Stimulated activated naive CD8-positive, alpha-beta T cell treated with anti-CD3 and anti-CD28 coated beads, Interleukin-15, amount 100 ng/mL, for 72 hours (primary cell): ENCODE measurements at regions not wholly inside any gene's neighbourhood (a gene's known extent, or its start where the extent isn't known, plus 50 kb on each side); places are given as distances from the start of the nearest gene placed in this dataset.
A peak's percentile ranks its signal among the peaks of the same experiment; 100 is the strongest.
"Not testable (repeated sequence)": the region's sequence is repeated elsewhere in the genome, so short reads cannot be mapped to it uniquely, and the experiment has no call there.

Source experiments
- ATAC-seq: fragments of 150-1000 bp; cut with Tn5 transposase; 2 replicates; pipeline ENCODE4 v1.10.0; 2021; ENCODE audit warnings: mild to moderate bottlenecking, moderate library complexity
- DNase-seq, 2 donors: peaks; one replicate each; pipeline ENCODE4 v3.0.0; 2021 to 2022
- H3K27ac Mint-ChIP-seq, 2 donors: one replicate each; pipeline ENCODE4 v1.8.0; 2022; ENCODE audit warnings: mild to moderate bottlenecking in 2 of 2, mixed read lengths in 2 of 2, moderate library complexity in 2 of 2
- H3K27me3 Mint-ChIP-seq: one replicate; pipeline ENCODE4 v1.8.0; 2022; ENCODE audit warnings: mixed read lengths
- H3K4me1 Mint-ChIP-seq: one replicate; pipeline ENCODE4 v1.8.0; 2022; ENCODE audit warnings: mild to moderate bottlenecking, mixed read lengths
- H3K4me3 Mint-ChIP-seq, 2 donors: one replicate each; pipeline ENCODE4 v1.8.0; 2022; ENCODE audit warnings: mild to moderate bottlenecking in 2 of 2, mixed read lengths in 2 of 2, moderate library complexity in 1 of 2
- H3K9me3 Mint-ChIP-seq, 2 donors: one replicate each; pipeline ENCODE4 v1.8.0; 2022; ENCODE audit warnings: mixed read lengths in 2 of 2

GRCh38 chr13:39835253-39835652 lies 179.8 kb downstream of the COG6 start:
- Mint-ChIP-seq H3K27me3 (no peaks in the 10 kb centered on the region), H3K4me3 (no peak overlapping the region), H3K4me1 (peaks cover 5% of the 10 kb centered on the region), H3K27ac (no peak overlapping the region), H3K9me3 (peaks cover 0 to 8% of the 10 kb centered on the region in 2 donors)
- DNase-seq (no peak), ATAC-seq (no peak)

DNA sequence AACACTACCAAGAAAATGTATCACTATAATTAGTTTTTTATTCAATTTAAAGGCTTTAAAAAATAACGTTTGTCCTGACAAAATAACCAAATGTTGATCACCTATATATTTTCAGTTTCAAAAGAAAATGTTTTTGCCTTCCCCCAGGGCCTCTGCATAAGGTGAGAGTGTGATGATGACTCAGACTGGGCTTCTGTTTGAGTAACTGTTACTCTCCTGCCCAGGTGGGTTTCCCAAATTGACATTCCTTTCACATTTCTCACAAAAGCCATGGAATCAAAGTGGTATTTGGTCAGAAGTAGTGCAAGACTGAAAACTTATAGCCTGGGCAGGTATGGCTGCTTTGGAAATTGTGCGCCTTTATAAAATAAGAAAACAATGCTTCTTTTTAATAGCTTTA lies 180.6 kb downstream of the COG6 start:
- DNase-seq (no peak), ATAC-seq (peak; percentile 56)
- no peak overlapping the region for H3K4me3 Mint-ChIP-seq
- H3K9me3 Mint-ChIP-seq = peaks cover 0 to 10% of the 10 kb centered on the region in 2 donors
- no peak overlapping the region for H3K27ac Mint-ChIP-seq
- H3K27me3 Mint-ChIP-seq = no peaks in the 10 kb centered on the region
- H3K4me1 Mint-ChIP-seq = peaks cover 5% of the 10 kb centered on the region

DNA sequence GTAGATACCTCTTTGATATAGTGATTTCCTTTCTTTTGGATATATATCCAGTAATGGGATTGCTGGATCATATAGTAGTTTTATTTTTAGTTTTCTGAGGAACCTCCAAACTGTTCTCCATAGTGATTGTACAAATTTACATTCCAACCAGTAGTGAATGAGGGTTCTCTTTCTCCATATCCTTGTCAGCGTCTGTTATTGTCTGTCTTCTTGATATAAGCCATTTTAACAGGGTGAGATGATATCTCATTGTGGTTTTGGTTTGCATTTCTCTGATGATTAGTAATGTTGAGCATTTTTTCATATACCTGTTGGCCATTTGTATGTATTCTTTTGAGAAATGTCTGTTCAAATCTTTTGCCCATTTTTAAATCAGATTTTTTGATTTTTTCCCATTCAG lies 182.4 kb downstream of the COG6 start:
- not testable (repeated sequence) for ATAC-seq, H3K27ac Mint-ChIP-seq, H3K4me1 Mint-ChIP-seq, H3K4me3 Mint-ChIP-seq, H3K27me3 Mint-ChIP-seq, DNase-seq, H3K9me3 Mint-ChIP-seq

DNA sequence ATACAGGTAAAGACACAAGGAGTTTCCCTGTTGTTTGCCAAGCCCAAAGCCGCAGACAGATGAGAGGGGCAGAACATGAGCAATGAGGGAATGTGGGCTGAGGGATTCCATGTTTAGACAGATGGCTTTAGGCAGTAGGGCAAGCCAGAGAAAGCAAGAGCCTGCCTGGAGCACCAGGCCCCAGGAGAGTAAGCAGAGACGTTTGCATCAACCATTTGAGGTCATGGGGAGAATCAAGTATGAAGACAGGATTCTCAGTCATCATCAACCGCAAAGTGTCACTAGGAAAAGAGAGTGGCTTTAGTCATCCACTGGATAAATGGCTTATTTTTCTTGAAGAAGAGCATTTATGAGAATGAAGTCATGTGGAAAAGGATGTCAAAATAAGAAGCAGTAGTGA lies 184.7 kb downstream of the COG6 start:
- H3K9me3 Mint-ChIP-seq = peaks cover 0 to 6% of the 10 kb centered on the region in 2 donors
- peak overlapping the region in 1 of 2 donors; percentile 75 for H3K27ac Mint-ChIP-seq
- peaks cover 5% of the 10 kb centered on the region for H3K4me1 Mint-ChIP-seq
- no peaks in the 10 kb centered on the region for H3K27me3 Mint-ChIP-seq
- no peak for ATAC-seq
- H3K4me3 Mint-ChIP-seq = no peak overlapping the region
- no peak for DNase-seq

DNA sequence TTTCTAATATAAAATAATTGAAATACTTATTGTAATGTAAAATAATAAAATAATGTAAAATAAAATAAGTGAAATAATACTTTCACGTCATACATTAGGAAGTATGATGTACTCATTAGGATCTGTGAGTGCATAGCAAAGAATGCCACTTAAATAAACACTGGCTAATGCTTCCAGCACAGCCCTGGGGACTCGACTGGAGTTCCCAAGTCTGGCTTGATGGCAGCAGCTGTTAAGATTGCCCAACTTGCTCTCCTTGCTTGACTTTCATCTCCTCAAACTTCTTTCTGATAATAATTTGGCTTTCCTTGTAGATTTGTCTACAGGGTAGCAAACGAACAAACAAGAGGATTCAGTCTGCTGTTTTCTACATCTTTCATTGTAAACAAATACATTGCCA lies 191.9 kb downstream of the COG6 start:
- no peaks in the 10 kb centered on the region for H3K4me1 Mint-ChIP-seq

GRCh38 chr13:39855236-39855635 lies 199.8 kb downstream of the COG6 start:
- H3K9me3 Mint-ChIP-seq = peaks cover 21% of the 10 kb centered on the region in 2 donors
- peaks cover 6% of the 10 kb centered on the region for H3K4me1 Mint-ChIP-seq
- DNase-seq = no peak
- peaks cover 26% of the 10 kb centered on the region for H3K27me3 Mint-ChIP-seq
- ATAC-seq = no peak
- no peak overlapping the region for H3K4me3 Mint-ChIP-seq
- peak overlapping the region in 1 of 2 donors; percentile 86 for H3K27ac Mint-ChIP-seq

More for the DNA sequence above, 191.9 kb downstream of the COG6 start:
- DNase-seq (no peak), ATAC-seq (no peak)
- H3K4me3 Mint-ChIP-seq = no peak overlapping the region
- peaks cover 15% of the 10 kb centered on the region for H3K27me3 Mint-ChIP-seq
- peaks cover 9 to 14% of the 10 kb centered on the region in 2 donors for H3K9me3 Mint-ChIP-seq
- no peak overlapping the region for H3K27ac Mint-ChIP-seq

GRCh38 chr13:39856714-39857113 lies 201.3 kb downstream of the COG6 start:
- peaks cover 14 to 20% of the 10 kb centered on the region in 2 donors for H3K9me3 Mint-ChIP-seq
- DNase-seq = no peak
- H3K4me3 Mint-ChIP-seq = no peak overlapping the region
- peaks cover 6% of the 10 kb centered on the region for H3K4me1 Mint-ChIP-seq
- no peak for ATAC-seq
- no peak overlapping the region for H3K27ac Mint-ChIP-seq
- H3K27me3 Mint-ChIP-seq = peaks cover 15% of the 10 kb centered on the region

DNA sequence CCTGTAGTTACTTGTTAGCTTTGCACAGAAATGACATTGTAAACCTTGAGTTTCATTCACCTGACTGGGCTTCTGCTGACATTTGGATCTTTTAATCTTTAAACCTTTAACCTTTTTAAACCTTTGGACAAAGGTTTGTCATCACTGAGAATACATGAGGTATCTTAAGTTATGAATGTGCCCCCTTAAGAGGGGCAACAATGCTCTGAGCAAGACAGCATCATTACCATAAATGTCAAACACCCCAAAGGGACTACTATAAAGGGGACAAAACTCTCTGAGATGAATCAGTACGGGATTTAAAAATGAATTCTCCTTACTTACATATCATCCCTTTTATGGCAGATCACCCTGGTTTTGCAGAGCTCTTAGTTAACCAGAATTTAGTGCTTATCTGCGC lies 203.3 kb downstream of the COG6 start:
- Mint-ChIP-seq H3K27me3 (peaks cover 11% of the 10 kb centered on the region), H3K9me3 (peaks cover 0 to 9% of the 10 kb centered on the region in 2 donors), H3K4me1 (peaks cover 6% of the 10 kb centered on the region), H3K27ac (no peak overlapping the region), H3K4me3 (no peak overlapping the region)
- ATAC-seq (no peak), DNase-seq (no peak)

DNA sequence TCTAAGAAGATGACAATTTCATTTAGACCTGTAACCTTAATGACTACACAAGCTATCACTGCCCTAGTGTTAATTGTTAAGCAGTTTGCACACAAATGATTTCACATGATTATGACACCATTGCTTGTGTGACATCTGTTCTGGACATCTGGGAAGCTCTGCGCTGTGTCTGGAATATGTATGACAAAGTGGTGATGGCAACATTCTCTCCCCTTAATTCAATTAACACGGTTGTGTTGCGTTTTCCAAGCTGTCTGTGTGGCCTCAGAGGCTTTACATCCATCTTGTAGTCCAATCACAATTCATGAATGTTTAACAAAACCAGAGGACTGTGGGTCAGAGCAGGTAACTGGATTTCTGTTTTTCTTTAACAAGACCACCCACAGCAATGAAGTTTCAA lies 204.4 kb downstream of the COG6 start:
- H3K27me3 Mint-ChIP-seq = peaks cover 11% of the 10 kb centered on the region
- DNase-seq (no peak), ATAC-seq (no peak)
- peaks cover 6% of the 10 kb centered on the region for H3K4me1 Mint-ChIP-seq
- H3K27ac Mint-ChIP-seq = no peak overlapping the region
- H3K4me3 Mint-ChIP-seq = no peak overlapping the region
- peaks cover 0 to 4% of the 10 kb centered on the region in 2 donors for H3K9me3 Mint-ChIP-seq

- no peak overlapping the region for H3K4me3 Mint-ChIP-seq
- no peak overlapping the region for H3K27ac Mint-ChIP-seq
- H3K4me1 Mint-ChIP-seq = peaks cover 8% of the 10 kb centered on the region
- ATAC-seq (no peak), DNase-seq (no peak)
- H3K27me3 Mint-ChIP-seq = no peaks in the 10 kb centered on the region
- peaks cover 0 to 12% of the 10 kb centered on the region in 2 donors for H3K9me3 Mint-ChIP-seq
These were observed 207.4 kb downstream of the COG6 start for GRCh38 chr13:39862900-39863299.

DNA sequence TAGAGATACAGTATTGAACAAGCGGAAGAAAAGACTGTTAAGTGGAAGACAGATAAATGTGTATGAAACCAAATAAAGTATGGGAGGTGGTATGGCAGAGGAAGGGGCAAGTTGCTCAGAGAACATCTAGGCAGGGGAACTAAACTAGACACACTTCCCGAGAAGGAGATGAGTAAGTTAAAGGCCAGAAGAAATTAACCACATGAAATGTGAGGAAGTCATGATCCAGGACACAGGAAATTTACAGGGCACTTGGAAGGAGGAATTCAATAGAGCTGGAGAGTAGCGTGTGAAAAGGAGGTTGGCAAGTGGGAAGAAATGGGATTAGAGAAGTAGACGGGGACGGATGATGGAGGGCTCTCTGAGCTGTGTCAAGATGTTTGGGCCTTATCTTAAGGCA lies 208.8 kb downstream of the COG6 start:
- H3K9me3 Mint-ChIP-seq = peaks cover 0 to 17% of the 10 kb centered on the region in 2 donors
- ATAC-seq = no peak
- no peak for DNase-seq

DNA sequence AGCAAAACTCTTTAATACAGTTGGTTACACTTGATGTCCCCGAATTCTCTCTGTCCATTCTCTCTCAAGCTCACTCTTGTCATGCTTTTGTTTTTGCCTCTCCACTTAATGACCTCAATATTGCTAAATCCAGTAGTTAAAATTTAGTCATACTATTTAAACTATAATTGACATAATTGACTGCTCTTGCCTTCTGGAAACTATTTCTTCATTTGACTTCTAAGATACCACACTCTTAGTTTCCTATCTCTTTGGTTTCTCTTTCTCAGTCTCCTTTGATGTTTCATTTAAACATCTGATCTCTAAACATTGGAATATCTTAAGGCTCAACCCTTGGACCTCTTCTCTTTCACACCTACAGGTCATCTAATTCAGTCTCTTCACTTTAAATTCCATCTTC lies 211.3 kb downstream of the COG6 start:
- Mint-ChIP-seq H3K27me3 (peaks cover 7% of the 10 kb centered on the region), H3K4me1 (peaks cover 8% of the 10 kb centered on the region), H3K4me3 (peak overlapping the region in 1 of 2 donors; percentile 4), H3K27ac (no peak overlapping the region), H3K9me3 (peaks cover 0 to 13% of the 10 kb centered on the region in 2 donors)
- ATAC-seq (peak; percentile 76), DNase-seq (no peak)

More for the DNA sequence above, 208.8 kb downstream of the COG6 start:
- H3K4me1 Mint-ChIP-seq = peaks cover 8% of the 10 kb centered on the region
- no peak overlapping the region for H3K27ac Mint-ChIP-seq
- peaks cover 7% of the 10 kb centered on the region for H3K27me3 Mint-ChIP-seq
- no peak overlapping the region for H3K4me3 Mint-ChIP-seq

DNA sequence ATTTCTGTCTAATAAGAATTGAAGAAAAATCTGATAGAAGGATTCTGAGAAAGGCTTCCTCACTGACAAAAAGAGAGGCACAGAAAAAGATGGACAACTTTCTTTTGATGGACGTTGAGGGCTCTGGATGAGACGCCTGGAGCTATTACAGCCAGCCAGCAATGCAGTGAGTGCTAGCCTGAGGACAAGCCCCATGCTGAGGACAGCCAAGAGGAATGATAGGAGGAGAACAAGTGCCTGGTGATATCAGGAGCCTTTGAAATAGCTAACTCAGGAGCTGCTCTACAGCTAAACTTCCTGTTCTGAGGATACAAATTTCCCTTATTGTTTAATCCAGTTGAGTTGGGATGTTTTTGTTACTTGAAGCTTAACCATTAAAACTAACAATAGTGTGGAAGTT lies 212.3 kb downstream of the COG6 start:
- Mint-ChIP-seq H3K4me1 (peaks cover 8% of the 10 kb centered on the region), H3K27ac (no peak overlapping the region), H3K4me3 (no peak overlapping the region), H3K9me3 (peaks cover 0 to 13% of the 10 kb centered on the region in 2 donors), H3K27me3 (peaks cover 7% of the 10 kb centered on the region)
- ATAC-seq (no peak), DNase-seq (no peak)

GRCh38 chr13:39870197-39870747 lies 214.8 kb downstream of the COG6 start:
- peaks cover 8% of the 10 kb centered on the region for H3K4me1 Mint-ChIP-seq
- H3K4me3 Mint-ChIP-seq = no peak overlapping the region
- no peak for ATAC-seq
- peaks cover 7% of the 10 kb centered on the region for H3K27me3 Mint-ChIP-seq
- peaks cover 0 to 13% of the 10 kb centered on the region in 2 donors for H3K9me3 Mint-ChIP-seq
- H3K27ac Mint-ChIP-seq = no peak overlapping the region
- no peak for DNase-seq

DNA sequence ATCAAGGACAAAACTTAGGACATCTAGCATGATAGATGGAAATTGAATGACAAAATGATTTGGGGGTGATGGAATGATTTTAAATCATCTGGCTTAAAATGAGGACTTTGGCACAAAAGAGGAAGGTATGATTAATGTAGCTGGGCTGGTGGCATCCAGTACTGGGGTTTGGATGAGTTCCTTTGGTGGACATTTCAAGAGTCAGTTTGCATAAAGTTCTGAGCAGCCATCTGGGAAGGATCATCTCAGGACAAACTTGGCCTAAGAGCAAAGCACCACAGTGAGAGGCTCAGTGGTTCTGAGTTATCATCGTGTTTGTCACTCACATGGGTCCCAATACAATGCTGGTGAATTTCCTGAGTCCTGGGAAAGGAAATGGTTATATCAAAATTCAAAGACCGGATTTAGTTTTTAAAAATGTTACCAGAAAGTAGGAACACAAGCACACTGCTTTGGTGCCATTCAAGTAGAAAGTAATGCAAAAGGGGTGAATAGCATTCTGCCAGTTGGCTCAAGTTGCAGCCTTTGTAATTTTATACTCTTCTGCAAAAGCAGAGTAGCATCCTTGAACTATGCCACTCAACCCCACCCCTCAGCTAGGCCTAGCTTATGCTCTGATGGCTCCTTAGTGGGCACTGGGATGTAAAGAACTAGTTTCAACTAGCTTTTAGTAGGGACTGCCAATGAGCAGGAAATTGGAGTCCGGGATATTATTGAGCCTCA lies 219.0 kb downstream of the COG6 start:
- no peak overlapping the region for H3K27ac Mint-ChIP-seq
- H3K4me3 Mint-ChIP-seq = no peak overlapping the region

GRCh38 chr13:39875111-39875987 lies 219.9 kb downstream of the COG6 start:
- Mint-ChIP-seq H3K27ac (no peak overlapping the region), H3K4me3 (no peak overlapping the region), H3K4me1 (no peaks in the 10 kb centered on the region), H3K9me3 (no peaks in the 10 kb centered on the region), H3K27me3 (no peaks in the 10 kb centered on the region)
- no peak for ATAC-seq
- no peak for DNase-seq

More for the DNA sequence above, 219.0 kb downstream of the COG6 start:
- ATAC-seq (no peak), DNase-seq (no peak)
- Mint-ChIP-seq H3K27me3 (no peaks in the 10 kb centered on the region), H3K9me3 (no peaks in the 10 kb centered on the region), H3K4me1 (no peaks in the 10 kb centered on the region)
